ENCODE measurements at regions not wholly inside any gene's neighbourhood (a gene's known extent, or its start where the extent isn't known, plus 50 kb on each side); places are given as distances from the start of the nearest gene placed in this dataset.

GRCh38 chr5:103474677-103475076, 87.9 kb downstream of the NUDT12 start:
- TF ChIP-seq, protein P1, sequence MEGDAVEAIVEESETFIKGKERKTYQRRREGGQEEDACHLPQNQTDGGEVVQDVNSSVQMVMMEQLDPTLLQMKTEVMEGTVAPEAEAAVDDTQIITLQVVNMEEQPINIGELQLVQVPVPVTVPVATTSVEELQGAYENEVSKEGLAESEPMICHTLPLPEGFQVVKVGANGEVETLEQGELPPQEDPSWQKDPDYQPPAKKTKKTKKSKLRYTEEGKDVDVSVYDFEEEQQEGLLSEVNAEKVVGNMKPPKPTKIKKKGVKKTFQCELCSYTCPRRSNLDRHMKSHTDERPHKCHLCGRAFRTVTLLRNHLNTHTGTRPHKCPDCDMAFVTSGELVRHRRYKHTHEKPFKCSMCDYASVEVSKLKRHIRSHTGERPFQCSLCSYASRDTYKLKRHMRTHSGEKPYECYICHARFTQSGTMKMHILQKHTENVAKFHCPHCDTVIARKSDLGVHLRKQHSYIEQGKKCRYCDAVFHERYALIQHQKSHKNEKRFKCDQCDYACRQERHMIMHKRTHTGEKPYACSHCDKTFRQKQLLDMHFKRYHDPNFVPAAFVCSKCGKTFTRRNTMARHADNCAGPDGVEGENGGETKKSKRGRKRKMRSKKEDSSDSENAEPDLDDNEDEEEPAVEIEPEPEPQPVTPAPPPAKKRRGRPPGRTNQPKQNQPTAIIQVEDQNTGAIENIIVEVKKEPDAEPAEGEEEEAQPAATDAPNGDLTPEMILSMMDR (IDR thresholded peaks at IDR 0.05; ENCODE audit: insufficient read depth, low read length, poor library complexity, severe bottlenecking), result no peak
- TF ChIP-seq EZH2phosphoT487 (conservative IDR thresholded peaks at IDR 0.05; ENCODE audit: low read length), result no peak

Data from SU-DHL-6 (cell line).